RWPE2 (cell line): ENCODE measurements at regions not wholly inside any gene's neighbourhood (a gene's known extent, or its start where the extent isn't known, plus 50 kb on each side); places are given as distances from the start of the nearest gene placed in this dataset.
"Not testable (repeated sequence)": the region's sequence is repeated elsewhere in the genome, so short reads cannot be mapped to it uniquely, and the experiment has no call there.

ENCODE experiments used
- ATAC-seq: fragments of 200-7000 bp; cut with Tn5 transposase; 3 replicates; pipeline ENCODE4 v1.9.1; 2021; ENCODE audit warnings: low read depth
- DNase-seq: peaks from one replicate; pipeline ENCODE4 v3.0.0-alpha.2; 2020; ENCODE audit warnings: low spot score
- H3K27ac ChIP-seq: fragments of 450-650 bp; 2 replicates; pipeline ENCODE4 v1.5.1; 2017; ENCODE audit warnings: mild to moderate bottlenecking; ENCODE audit not compliant: poor library complexity, severe bottlenecking
- H3K27me3 ChIP-seq: fragments of 250-450 bp; sonication (Bioruptor Pico); 2 replicates; pipeline ENCODE4 v1.5.1; 2021; ENCODE audit warnings: mild to moderate bottlenecking, moderate library complexity; ENCODE audit not compliant: insufficient read depth, poor library complexity, severe bottlenecking
- H3K36me3 ChIP-seq: fragments of 250-450 bp; sonication (Bioruptor Pico); 2 replicates; pipeline ENCODE4 v1.5.1; 2020; ENCODE audit warnings: low read depth, mild to moderate bottlenecking, moderate library complexity
- H3K4me1 ChIP-seq: fragments of 250-450 bp; sonication (Bioruptor Pico); 2 replicates; pipeline ENCODE4 v1.5.1; 2021; ENCODE audit warnings: mild to moderate bottlenecking, moderate library complexity; ENCODE audit not compliant: insufficient read depth, poor library complexity, severe bottlenecking
- H3K4me3 ChIP-seq: fragments of 250-450 bp; sonication (Bioruptor Pico); 2 replicates; pipeline ENCODE4 v1.5.1; 2021; ENCODE audit warnings: mild to moderate bottlenecking, moderate library complexity; ENCODE audit not compliant: severe bottlenecking
- H3K9me3 ChIP-seq: fragments of 250-450 bp; sonication (Bioruptor Pico); 2 replicates; pipeline ENCODE4 v1.5.1; 2021; ENCODE audit warnings: mild to moderate bottlenecking, moderate library complexity; ENCODE audit not compliant: severe bottlenecking
- TF ChIP-seq, protein P1 (sequence below): fragments of 450-650 bp; IDR thresholded peaks from one replicate; pipeline ENCODE4 v1.5.1; 2017; ENCODE audit warnings: mild to moderate bottlenecking, moderate library complexity; ENCODE audit not compliant: poor library complexity, severe bottlenecking

DNA sequence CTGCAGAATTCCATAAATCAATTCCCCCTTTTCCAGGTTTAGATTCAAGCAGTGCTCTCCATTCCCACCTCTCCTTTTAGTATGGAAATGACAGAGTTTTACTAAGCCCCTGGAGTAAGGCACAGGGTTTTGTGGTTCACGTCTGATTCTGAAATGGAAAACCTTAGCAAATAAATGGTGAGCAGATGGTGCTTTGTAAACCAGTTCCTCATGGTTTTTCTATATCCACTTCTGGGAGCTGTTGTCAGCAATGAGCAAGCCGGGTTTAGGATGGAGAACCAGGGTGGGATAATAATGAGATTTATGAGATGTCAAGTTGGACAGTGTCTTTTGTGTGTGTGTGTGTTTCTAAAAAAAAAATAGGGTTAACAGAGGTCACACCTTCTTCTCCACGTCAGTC, 113.8 kb upstream of the RBPJ start:
- Histone ChIP-seq H3K4me1 (no peaks in the 10 kb centered on the region), H3K36me3 (no peaks in the 10 kb centered on the region), H3K4me3 (no peak overlapping the region), H3K9me3 (no peaks in the 10 kb centered on the region), H3K27me3 (no peaks in the 10 kb centered on the region), H3K27ac (no peak overlapping the region)
- TF ChIP-seq, protein P1, sequence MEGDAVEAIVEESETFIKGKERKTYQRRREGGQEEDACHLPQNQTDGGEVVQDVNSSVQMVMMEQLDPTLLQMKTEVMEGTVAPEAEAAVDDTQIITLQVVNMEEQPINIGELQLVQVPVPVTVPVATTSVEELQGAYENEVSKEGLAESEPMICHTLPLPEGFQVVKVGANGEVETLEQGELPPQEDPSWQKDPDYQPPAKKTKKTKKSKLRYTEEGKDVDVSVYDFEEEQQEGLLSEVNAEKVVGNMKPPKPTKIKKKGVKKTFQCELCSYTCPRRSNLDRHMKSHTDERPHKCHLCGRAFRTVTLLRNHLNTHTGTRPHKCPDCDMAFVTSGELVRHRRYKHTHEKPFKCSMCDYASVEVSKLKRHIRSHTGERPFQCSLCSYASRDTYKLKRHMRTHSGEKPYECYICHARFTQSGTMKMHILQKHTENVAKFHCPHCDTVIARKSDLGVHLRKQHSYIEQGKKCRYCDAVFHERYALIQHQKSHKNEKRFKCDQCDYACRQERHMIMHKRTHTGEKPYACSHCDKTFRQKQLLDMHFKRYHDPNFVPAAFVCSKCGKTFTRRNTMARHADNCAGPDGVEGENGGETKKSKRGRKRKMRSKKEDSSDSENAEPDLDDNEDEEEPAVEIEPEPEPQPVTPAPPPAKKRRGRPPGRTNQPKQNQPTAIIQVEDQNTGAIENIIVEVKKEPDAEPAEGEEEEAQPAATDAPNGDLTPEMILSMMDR, result no peak
- DNase-seq (no peak), ATAC-seq (no peak)

- Histone ChIP-seq H3K27ac (no peak overlapping the region), H3K36me3 (no peaks in the 10 kb centered on the region), H3K9me3 (no peaks in the 10 kb centered on the region), H3K4me3 (no peak overlapping the region), H3K4me1 (no peaks in the 10 kb centered on the region), H3K27me3 (no peaks in the 10 kb centered on the region)
- ATAC-seq (no peak), DNase-seq (no peak)
- TF ChIP-seq, protein P1, result no peak
Measured at GRCh38 chr4:26207631-26208030, 113.2 kb upstream of the RBPJ start.

DNA sequence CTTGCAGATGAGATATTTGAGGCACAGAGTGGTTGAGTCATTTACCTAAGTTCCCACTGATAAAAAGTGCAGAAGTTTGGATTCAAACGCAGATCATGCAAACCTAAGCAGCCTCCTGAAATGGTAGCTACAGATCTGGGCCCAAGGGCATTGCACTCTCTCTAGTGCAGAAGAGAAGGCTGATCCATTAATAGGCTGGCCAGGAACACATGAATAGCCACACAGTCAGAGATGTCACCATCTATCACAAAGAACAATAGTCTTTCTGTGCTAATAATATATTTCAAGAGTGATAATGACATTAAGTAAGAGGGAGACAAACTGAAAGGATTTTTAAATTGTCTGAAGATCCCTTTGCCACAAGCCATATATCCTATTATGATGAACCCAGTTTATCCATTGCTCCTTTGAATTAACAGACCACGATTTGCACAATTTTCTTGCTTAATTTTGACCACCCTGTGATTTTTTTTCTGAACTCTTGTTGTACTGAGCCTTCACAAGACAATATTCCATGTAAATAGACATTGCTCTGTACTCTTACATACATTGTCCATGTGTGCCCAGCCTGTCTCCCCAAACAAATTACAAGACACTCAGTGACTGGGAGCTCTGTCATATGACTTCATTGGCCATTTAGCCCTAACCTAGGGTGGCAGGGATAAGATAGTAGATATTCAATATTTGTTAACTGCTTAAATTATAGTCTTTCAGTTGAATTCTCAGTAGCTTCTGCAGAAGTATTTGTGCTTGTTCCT, 112.4 kb upstream of the RBPJ start:
- no peaks in the 10 kb centered on the region for H3K27me3 ChIP-seq
- H3K4me1 ChIP-seq, result no peaks in the 10 kb centered on the region
- ATAC-seq (no peak), DNase-seq (no peak)
- H3K4me3 ChIP-seq, result no peak overlapping the region
- H3K9me3 ChIP-seq, result no peaks in the 10 kb centered on the region
- H3K27ac ChIP-seq, result no peak overlapping the region
- TF ChIP-seq, protein P1, result no peak
- no peaks in the 10 kb centered on the region for H3K36me3 ChIP-seq

DNA sequence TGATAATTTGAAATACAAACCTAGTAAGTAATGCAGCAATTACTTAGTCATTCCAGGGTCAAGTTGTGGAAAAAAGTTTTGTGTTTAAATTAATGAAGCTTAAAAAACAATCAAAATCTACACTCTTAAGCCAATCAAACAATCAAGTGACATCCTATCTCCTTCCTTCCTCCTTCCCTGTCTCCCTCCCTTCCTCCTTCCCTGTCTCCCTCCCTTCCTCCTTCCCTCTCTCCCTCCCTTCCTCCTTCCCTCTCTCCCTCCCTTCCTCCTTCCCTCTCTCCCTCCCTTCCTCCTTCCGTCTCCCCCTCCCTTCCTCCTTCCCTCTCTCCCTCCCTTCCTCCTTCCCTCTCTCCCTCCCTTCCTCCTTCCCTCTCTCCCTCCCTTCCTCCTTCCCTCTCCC, 111.4 kb upstream of the RBPJ start:
- H3K4me1 ChIP-seq, ATAC-seq, H3K9me3 ChIP-seq, H3K4me3 ChIP-seq, H3K27me3 ChIP-seq, DNase-seq, H3K36me3 ChIP-seq, H3K27ac ChIP-seq: not testable (repeated sequence)

- no peak for ATAC-seq
- no peak overlapping the region for H3K27ac ChIP-seq
- H3K9me3 ChIP-seq, result no peaks in the 10 kb centered on the region
- no peaks in the 10 kb centered on the region for H3K4me1 ChIP-seq
- H3K27me3 ChIP-seq, result no peaks in the 10 kb centered on the region
- H3K36me3 ChIP-seq, result no peaks in the 10 kb centered on the region
- TF ChIP-seq, protein P1, result no peak
- no peak overlapping the region for H3K4me3 ChIP-seq
- DNase-seq, result no peak
Measured at GRCh38 chr4:26212528-26212927, 108.3 kb upstream of the RBPJ start.
